NB4 (cell line): ENCODE measurements at regions not wholly inside any gene's neighbourhood (a gene's known extent, or its start where the extent isn't known, plus 50 kb on each side); places are given as distances from the start of the nearest gene placed in this dataset.

Experiments used
- CTCF ChIP-seq: IDR thresholded peaks from one replicate; pipeline ENCODE4 v1.5.1; 2012; ENCODE audit warnings: low read depth, low read length
- MAX ChIP-seq: IDR thresholded peaks from 2 replicates; pipeline ENCODE4 v1.6.1; 2011; ENCODE audit warnings: low read depth, low read length
- MYC ChIP-seq: IDR thresholded peaks from 2 replicates; pipeline ENCODE4 v1.6.1; 2011; ENCODE audit warnings: low read depth, low read length
- POLR2A ChIP-seq: IDR thresholded peaks from 2 replicates; pipeline ENCODE4 v1.6.1; 2011; ENCODE audit warnings: mild to moderate bottlenecking; ENCODE audit not compliant: insufficient read length; ENCODE audit errors: extremely low read depth

GRCh38 chr16:51550800-51551347 is 399.8 kb upstream of the SALL1 start:
- TF ChIP-seq CTCF = no peak
- no peak for TF ChIP-seq MAX
- no peak for TF ChIP-seq POLR2A
- TF ChIP-seq MYC = no peak
